ENCODE measurements at regions not wholly inside any gene's neighbourhood (a gene's known extent, or its start where the extent isn't known, plus 50 kb on each side); places are given as distances from the start of the nearest gene placed in this dataset.

- BruUV-seq (replicated peaks): no TSS peak
- Histone ChIP-seq H4K91ac (ENCODE audit: insufficient read depth, low read depth, low read length) (no peak overlapping the region), H3K4me3 (ENCODE audit: insufficient read depth, low read depth, low read length) (no peak overlapping the region), H3K4me1 (ENCODE audit: control insufficient read depth, insufficient read depth, low read length) (no peaks in the 10 kb centered on the region), H2AFZ (replicated peaks; ENCODE audit: low read length, poor library complexity) (no peak overlapping the region), H3K36me3 (ENCODE audit: control insufficient read depth, insufficient read depth, low read length) (no peaks in the 10 kb centered on the region), H3K4ac (ENCODE audit: low read depth, low read length) (no peak overlapping the region), H3K18ac (ENCODE audit: low read depth, low read length) (no peak overlapping the region), H4K20me1 (ENCODE audit: insufficient read depth, low read length) (no peaks in the 10 kb centered on the region), H3K27ac (ENCODE audit: insufficient read depth, low read length) (no peak overlapping the region), H3K79me1 (ENCODE audit: low read depth in 1 of 2, low read length in 2 of 2) (no peaks in the 10 kb centered on the region), H4K5ac (ENCODE audit: low read depth, low read length) (no peak overlapping the region), H3K4me2 (ENCODE audit: low read depth, low read length) (no peak overlapping the region), H3K14ac (replicated peaks; ENCODE audit: low read depth, low read length) (no peak overlapping the region), H2BK5ac (ENCODE audit: low read depth, low read length, poor library complexity, severe bottlenecking) (no peak overlapping the region), H3K9me1 (ENCODE audit: insufficient read depth, low read length) (no peaks in the 10 kb centered on the region), H3K9ac (ENCODE audit: low read depth, low read length) (no peak overlapping the region), H3K27me3 (ENCODE audit: control insufficient read depth, insufficient read depth, low read length) (no peaks in the 10 kb centered on the region), H3K9me3 (ENCODE audit: control insufficient read depth, insufficient read depth, low read length) (no peaks in the 10 kb centered on the region), H2BK120ac (ENCODE audit: low read depth, low read length) (no peak overlapping the region), H2AK5ac (ENCODE audit: low read depth, low read length) (no peak overlapping the region), H3K56ac (ENCODE audit: extremely low read depth, insufficient read depth, low read length) (no peak overlapping the region), H4K8ac (ENCODE audit: low read depth in 2 of 2, low read length in 2 of 2) (no peak overlapping the region), H2BK20ac (ENCODE audit: low read depth, low read length) (no peak overlapping the region), H2BK15ac (ENCODE audit: low read depth, low read length) (no peak overlapping the region), H3K23ac (ENCODE audit: low read depth, low read length) (no peak overlapping the region), H2AK9ac (replicated peaks; ENCODE audit: low read depth, low read length, poor library complexity) (no peak overlapping the region)
- POLR2A ChIA-PET (ENCODE audit: unreplicated experiment): no interaction called here
- ATAC-seq (ENCODE audit: low read depth): no peak
- DNase-seq: no peak
- dilution Hi-C loops (cut with HindIII; ENCODE audit: low sequenced_read_pairs, unreplicated experiment) (no loop called here), in situ Hi-C loops (cut with MboI; ENCODE audit: low sequenced_read_pairs) (no loop called here), intact Hi-C loops (cut with micrococcal nuclease) (no loop called here)
- CTCF ChIA-PET: interaction anchor here (0.6 kb wide), 1 partner anchor 88 kb away, joined by 3 read pairs; no protein-coding TSS in a partner anchor
- TF ChIP-seq MXI1 (IDR thresholded peaks at IDR 0.05; ENCODE audit: borderline replicate concordance, low read depth, low read length) (no peak), FOS (IDR thresholded peaks at IDR 0.05; ENCODE audit: low read depth, low read length) (no peak), RFX5 (IDR thresholded peaks at IDR 0.05; ENCODE audit: low read depth, low read length) (no peak), RAD21 (IDR thresholded peaks at IDR 0.05; ENCODE audit: low read length) (no peak), NFE2L2 (IDR thresholded peaks at IDR 0.05; ENCODE audit: low read depth, low read length) (no peak), ELK1 (IDR thresholded peaks at IDR 0.05; ENCODE audit: borderline replicate concordance, low read depth, low read length) (no peak), POLR2A (IDR thresholded peaks at IDR 0.05; ENCODE audit: low read depth, low read length) (no peak), CHD1 (IDR thresholded peaks at IDR 0.05; ENCODE audit: low read depth, low read length) (no peak), CTCF (conservative IDR thresholded peaks at IDR 0.05; ENCODE audit: low read depth, low read length) (no peak), BHLHE40 (IDR thresholded peaks at IDR 0.05; ENCODE audit: low read depth, low read length) (no peak), RCOR1 (IDR thresholded peaks at IDR 0.05; ENCODE audit: insufficient replicate concordance, low read length) (no peak), CEBPB (IDR thresholded peaks at IDR 0.05; ENCODE audit: low read depth, low read length) (no peak), SMC3 (IDR thresholded peaks at IDR 0.05; ENCODE audit: low read depth, low read length) (no peak), MAFK (IDR thresholded peaks at IDR 0.05; ENCODE audit: low read depth, low read length) (no peak), USF2 (IDR thresholded peaks at IDR 0.05; ENCODE audit: low read depth, low read length) (no peak), MAZ (IDR thresholded peaks at IDR 0.05; ENCODE audit: borderline replicate concordance, low read depth, low read length) (no peak)
- WGBS, 2 experiments (ENCODE audit: extremely low coverage in 2 of 2, insufficient read length in 1 of 2): no CpG with 5 or more reads among the region's 2 CpGs
Observed at GRCh38 chr20:7770046-7770445, 170.2 kb downstream of the HAO1 start.
